ENCODE measurements at regions not wholly inside any gene's neighbourhood (a gene's known extent, or its start where the extent isn't known, plus 50 kb on each side); places are given as distances from the start of the nearest gene placed in this dataset.

GRCh38 chr2:74041726-74042125 lies 57.0 kb downstream of the TET3 start:
- no peak for TF ChIP-seq EZH2 (IDR thresholded peaks at IDR 0.05; ENCODE audit: borderline replicate concordance, low read depth, low read length, poor library complexity, severe bottlenecking)
- no peak for TF ChIP-seq CTCF (conservative IDR thresholded peaks at IDR 0.05; ENCODE audit: low read depth, low read length)

All from A673 (cell line).